WTC11 (cell line): ENCODE measurements at regions not wholly inside any gene's neighbourhood (a gene's known extent, or its start where the extent isn't known, plus 50 kb on each side); places are given as distances from the start of the nearest gene placed in this dataset.

Source experiments
- ATAC-seq: fragments of 200-7000 bp; cut with Tn5 transposase; 2 replicates; pipeline ENCODE4 v1.10.0; 2021; ENCODE audit warnings: mild to moderate bottlenecking, moderate library complexity
- CTCF ChIA-PET: fragments of 300-600 bp; sonication (Branson Sonifier 250); formaldehyde crosslinking; loops from one replicate; lab custom pipeline; 2021; ENCODE audit warnings: antibody characterized with exemption; lab: Charles Lee
- POLR2A ChIA-PET: fragments of 350-600 bp; sonication (Branson Sonifier 250); formaldehyde crosslinking; loops from one replicate; lab custom pipeline; 2021; ENCODE audit warnings: antibody characterized with exemption; lab: Charles Lee
- DNase-seq: peaks from one replicate; pipeline ENCODE4 v3.0.0; 2021; ENCODE audit warnings: low spot score
- H3K27ac Mint-ChIP-seq: 2 replicates; pipeline ENCODE4 v1.8.0; 2021; ENCODE audit warnings: mixed read lengths
- H3K27me3 Mint-ChIP-seq: 2 replicates; pipeline ENCODE4 v1.8.0; 2021; ENCODE audit warnings: low read depth, mild to moderate bottlenecking, moderate library complexity, mixed read lengths
- H3K36me3 Mint-ChIP-seq: 2 replicates; pipeline ENCODE4 v1.8.0; 2021; ENCODE audit warnings: mixed read lengths
- H3K4me1 Mint-ChIP-seq: 2 replicates; pipeline ENCODE4 v1.8.0; 2022; ENCODE audit warnings: mixed read lengths
- H3K4me3 Mint-ChIP-seq: 2 replicates; pipeline ENCODE4 v1.8.0; 2021; ENCODE audit warnings: mild to moderate bottlenecking, moderate library complexity, mixed read lengths
- H3K9me3 Mint-ChIP-seq: 2 replicates; pipeline ENCODE4 v1.8.0; 2021; ENCODE audit warnings: mixed read lengths
- CREM ChIP-seq: sonication (generic); formaldehyde crosslinking; IDR thresholded peaks from 2 replicates; pipeline ENCODE4 v1.8.1; 2022; ENCODE audit warnings: mild to moderate bottlenecking, missing genetic modification reagents, moderate library complexity
- ELF4 ChIP-seq: sonication (generic); formaldehyde crosslinking; IDR thresholded peaks from 2 replicates; pipeline ENCODE4 v1.8.1; 2022; ENCODE audit warnings: low read depth, mild to moderate bottlenecking, moderate library complexity, missing genetic modification reagents
- ETV6 ChIP-seq: sonication (generic); formaldehyde crosslinking; IDR thresholded peaks from 2 replicates; pipeline ENCODE4 v1.8.1; 2022; ENCODE audit warnings: mild to moderate bottlenecking, missing genetic modification reagents
- FOXJ3 ChIP-seq: sonication (generic); formaldehyde crosslinking; IDR thresholded peaks from 2 replicates; pipeline ENCODE4 v1.9.0; 2021; ENCODE audit warnings: missing genetic modification reagents, mild to moderate bottlenecking, borderline replicate concordance
- GRHL2 ChIP-seq: fragments of 250-450 bp; sonication (Bioruptor Pico); IDR thresholded peaks from 2 replicates; pipeline ENCODE4 v1.8.0; 2022; ENCODE audit warnings: mild to moderate bottlenecking, moderate library complexity; ENCODE audit not compliant: insufficient replicate concordance, severe bottlenecking
- JAZF1 ChIP-seq: fragments of 250-450 bp; sonication (Bioruptor Pico); IDR thresholded peaks from 2 replicates; pipeline ENCODE4 v1.9.0; 2021; ENCODE audit warnings: moderate library complexity, mild to moderate bottlenecking, inconsistent platforms
- JUN ChIP-seq: sonication (generic); formaldehyde crosslinking; IDR thresholded peaks from 2 replicates; pipeline ENCODE4 v1.8.0; 2023; ENCODE audit warnings: mild to moderate bottlenecking, missing genetic modification reagents
- KAT7 ChIP-seq: sonication (generic); formaldehyde crosslinking; IDR thresholded peaks from 2 replicates; pipeline ENCODE4 v1.8.1; 2023; ENCODE audit warnings: missing genetic modification reagents, mild to moderate bottlenecking, borderline replicate concordance
- MXD4 ChIP-seq: fragments of 250-450 bp; sonication (Bioruptor Pico); IDR thresholded peaks from 2 replicates; pipeline ENCODE4 v1.8.0; 2021; ENCODE audit warnings: mild to moderate bottlenecking, moderate library complexity, borderline replicate concordance
- MYBL2 ChIP-seq: sonication (generic); formaldehyde crosslinking; IDR thresholded peaks from 2 replicates; pipeline ENCODE4 v1.8.1; 2023; ENCODE audit warnings: mild to moderate bottlenecking, moderate library complexity, missing genetic modification reagents
- NFATC4 ChIP-seq: fragments of 250-450 bp; sonication (Bioruptor Pico); IDR thresholded peaks from 2 replicates; pipeline ENCODE4 v1.9.0; 2021; ENCODE audit warnings: mild to moderate bottlenecking
- NR1H2 ChIP-seq: sonication (generic); formaldehyde crosslinking; IDR thresholded peaks from 2 replicates; pipeline ENCODE4 v1.9.0; 2021; ENCODE audit warnings: mild to moderate bottlenecking, moderate library complexity, missing genetic modification reagents
- SMAD3 ChIP-seq: sonication (generic); formaldehyde crosslinking; IDR thresholded peaks from 2 replicates; pipeline ENCODE4 v1.8.0; 2022; ENCODE audit warnings: missing genetic modification reagents, mild to moderate bottlenecking, borderline replicate concordance
- SMAD4 ChIP-seq: sonication (generic); formaldehyde crosslinking; IDR thresholded peaks from 2 replicates; pipeline ENCODE4 v1.8.0; 2022; ENCODE audit warnings: mild to moderate bottlenecking, missing genetic modification reagents
- SOX15 ChIP-seq: fragments of 250-450 bp; sonication (Bioruptor Pico); IDR thresholded peaks from 2 replicates; pipeline ENCODE4 v1.9.0; 2021; ENCODE audit warnings: mild to moderate bottlenecking
- TCF7 ChIP-seq: sonication (generic); formaldehyde crosslinking; IDR thresholded peaks from 2 replicates; pipeline ENCODE4 v1.8.0; 2022; ENCODE audit warnings: mild to moderate bottlenecking, low read depth, missing genetic modification reagents, moderate library complexity
- TEAD1 ChIP-seq: sonication (generic); formaldehyde crosslinking; IDR thresholded peaks from 2 replicates; pipeline ENCODE4 v1.8.0; 2022; ENCODE audit warnings: mild to moderate bottlenecking, missing genetic modification reagents
- ZNF121 ChIP-seq: sonication (generic); formaldehyde crosslinking; IDR thresholded peaks from 2 replicates; pipeline ENCODE4 v1.8.0; 2023; ENCODE audit warnings: missing genetic modification reagents
- ZNF263 ChIP-seq: sonication (generic); formaldehyde crosslinking; IDR thresholded peaks from 2 replicates; pipeline ENCODE4 v1.8.1; 2022; ENCODE audit warnings: low read depth, mild to moderate bottlenecking, moderate library complexity, missing genetic modification reagents
- ZNF416 ChIP-seq: fragments of 250-450 bp; sonication (Bioruptor Pico); IDR thresholded peaks from 2 replicates; pipeline ENCODE4 v1.9.0; 2021; ENCODE audit warnings: mild to moderate bottlenecking, inconsistent platforms
- TF ChIP-seq, protein P1 (sequence below): sonication (generic); formaldehyde crosslinking; IDR thresholded peaks from 2 replicates; pipeline ENCODE4 v1.8.1; 2023; ENCODE audit warnings: mild to moderate bottlenecking, missing genetic modification reagents
- TF ChIP-seq, protein P2 (sequence below): sonication (generic); formaldehyde crosslinking; IDR thresholded peaks from 2 replicates; pipeline ENCODE4 v1.8.1; 2022; ENCODE audit warnings: mild to moderate bottlenecking, missing genetic modification reagents, moderate library complexity, borderline replicate concordance
- TF ChIP-seq, protein P3 (sequence below): sonication (generic); formaldehyde crosslinking; conservative IDR thresholded peaks from 2 replicates; pipeline ENCODE4 v1.8.1; 2022; ENCODE audit warnings: mild to moderate bottlenecking, missing genetic modification reagents
- TF ChIP-seq, protein P4 (sequence below): fragments of 250-450 bp; sonication (Bioruptor Pico); conservative IDR thresholded peaks from 2 replicates; pipeline ENCODE4 v1.9.0; 2021; ENCODE audit warnings: mild to moderate bottlenecking
- TF ChIP-seq, protein P5 (sequence below): sonication (generic); formaldehyde crosslinking; IDR thresholded peaks from 2 replicates; pipeline ENCODE4 v1.8.1; 2022; ENCODE audit warnings: low read depth, missing genetic modification reagents, borderline replicate concordance
- TF ChIP-seq, protein P6 (sequence below): sonication (generic); formaldehyde crosslinking; IDR thresholded peaks from 2 replicates; pipeline ENCODE4 v1.8.1; 2022; ENCODE audit warnings: low read depth, mild to moderate bottlenecking, moderate library complexity, missing genetic modification reagents, borderline replicate concordance
- TF ChIP-seq, protein P7 (sequence below): fragments of 200-600 bp; IDR thresholded peaks from 2 replicates; pipeline ENCODE4 v1.8.0; 2022; ENCODE audit warnings: antibody characterized with exemption

DNA sequence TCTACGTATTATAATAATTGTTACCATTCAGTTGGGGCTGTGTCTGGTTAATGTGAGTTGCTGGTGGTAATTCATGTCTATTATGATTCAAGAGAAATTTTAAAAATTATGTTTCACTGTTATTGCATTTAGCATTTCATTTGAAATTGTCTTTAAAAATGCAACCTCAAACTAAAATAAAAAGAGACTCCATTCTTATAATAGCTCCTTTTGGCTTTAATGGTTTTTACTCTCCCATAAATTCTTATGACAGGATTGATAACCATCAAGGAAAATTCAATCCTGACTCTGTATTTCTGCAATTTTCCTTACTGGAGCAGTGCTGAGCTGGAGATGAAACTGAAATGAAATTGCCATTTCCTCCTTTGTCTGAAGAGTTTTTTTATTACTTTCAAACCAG, 262.7 kb downstream of the REEP3 start:
- ATAC-seq (no peak), DNase-seq (no peak)
- Mint-ChIP-seq H3K4me1 (no peaks in the 10 kb centered on the region), H3K4me3 (no peak overlapping the region), H3K27me3 (no peaks in the 10 kb centered on the region; the same call in 1 of the 2 replicates), H3K9me3 (peaks cover 9% of the 10 kb centered on the region), H3K27ac (no peak overlapping the region), H3K36me3 (peaks cover 2% of the 10 kb centered on the region; the same call in 1 of the 2 replicates)
- TF ChIP-seq MXD4 (CRISPR knock-in tag): no peak
- TF ChIP-seq, protein P1, sequence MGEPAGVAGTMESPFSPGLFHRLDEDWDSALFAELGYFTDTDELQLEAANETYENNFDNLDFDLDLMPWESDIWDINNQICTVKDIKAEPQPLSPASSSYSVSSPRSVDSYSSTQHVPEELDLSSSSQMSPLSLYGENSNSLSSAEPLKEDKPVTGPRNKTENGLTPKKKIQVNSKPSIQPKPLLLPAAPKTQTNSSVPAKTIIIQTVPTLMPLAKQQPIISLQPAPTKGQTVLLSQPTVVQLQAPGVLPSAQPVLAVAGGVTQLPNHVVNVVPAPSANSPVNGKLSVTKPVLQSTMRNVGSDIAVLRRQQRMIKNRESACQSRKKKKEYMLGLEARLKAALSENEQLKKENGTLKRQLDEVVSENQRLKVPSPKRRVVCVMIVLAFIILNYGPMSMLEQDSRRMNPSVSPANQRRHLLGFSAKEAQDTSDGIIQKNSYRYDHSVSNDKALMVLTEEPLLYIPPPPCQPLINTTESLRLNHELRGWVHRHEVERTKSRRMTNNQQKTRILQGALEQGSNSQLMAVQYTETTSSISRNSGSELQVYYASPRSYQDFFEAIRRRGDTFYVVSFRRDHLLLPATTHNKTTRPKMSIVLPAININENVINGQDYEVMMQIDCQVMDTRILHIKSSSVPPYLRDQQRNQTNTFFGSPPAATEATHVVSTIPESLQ: no peak
- TF ChIP-seq, protein P2, sequence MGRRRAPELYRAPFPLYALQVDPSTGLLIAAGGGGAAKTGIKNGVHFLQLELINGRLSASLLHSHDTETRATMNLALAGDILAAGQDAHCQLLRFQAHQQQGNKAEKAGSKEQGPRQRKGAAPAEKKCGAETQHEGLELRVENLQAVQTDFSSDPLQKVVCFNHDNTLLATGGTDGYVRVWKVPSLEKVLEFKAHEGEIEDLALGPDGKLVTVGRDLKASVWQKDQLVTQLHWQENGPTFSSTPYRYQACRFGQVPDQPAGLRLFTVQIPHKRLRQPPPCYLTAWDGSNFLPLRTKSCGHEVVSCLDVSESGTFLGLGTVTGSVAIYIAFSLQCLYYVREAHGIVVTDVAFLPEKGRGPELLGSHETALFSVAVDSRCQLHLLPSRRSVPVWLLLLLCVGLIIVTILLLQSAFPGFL (CRISPR knock-in tag): no peak
- TF ChIP-seq NR1H2: no peak
- TF ChIP-seq FOXJ3 (CRISPR knock-in tag): no peak
- TF ChIP-seq, protein P3, sequence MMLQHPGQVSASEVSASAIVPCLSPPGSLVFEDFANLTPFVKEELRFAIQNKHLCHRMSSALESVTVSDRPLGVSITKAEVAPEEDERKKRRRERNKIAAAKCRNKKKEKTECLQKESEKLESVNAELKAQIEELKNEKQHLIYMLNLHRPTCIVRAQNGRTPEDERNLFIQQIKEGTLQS: no peak
- no peak for TF ChIP-seq MYBL2 (CRISPR knock-in tag)
- TF ChIP-seq JAZF1 (CRISPR knock-in tag): no peak
- TF ChIP-seq ZNF263 (CRISPR knock-in tag): no peak
- no peak for TF ChIP-seq ZNF416 (CRISPR knock-in tag)
- TF ChIP-seq, protein P4, sequence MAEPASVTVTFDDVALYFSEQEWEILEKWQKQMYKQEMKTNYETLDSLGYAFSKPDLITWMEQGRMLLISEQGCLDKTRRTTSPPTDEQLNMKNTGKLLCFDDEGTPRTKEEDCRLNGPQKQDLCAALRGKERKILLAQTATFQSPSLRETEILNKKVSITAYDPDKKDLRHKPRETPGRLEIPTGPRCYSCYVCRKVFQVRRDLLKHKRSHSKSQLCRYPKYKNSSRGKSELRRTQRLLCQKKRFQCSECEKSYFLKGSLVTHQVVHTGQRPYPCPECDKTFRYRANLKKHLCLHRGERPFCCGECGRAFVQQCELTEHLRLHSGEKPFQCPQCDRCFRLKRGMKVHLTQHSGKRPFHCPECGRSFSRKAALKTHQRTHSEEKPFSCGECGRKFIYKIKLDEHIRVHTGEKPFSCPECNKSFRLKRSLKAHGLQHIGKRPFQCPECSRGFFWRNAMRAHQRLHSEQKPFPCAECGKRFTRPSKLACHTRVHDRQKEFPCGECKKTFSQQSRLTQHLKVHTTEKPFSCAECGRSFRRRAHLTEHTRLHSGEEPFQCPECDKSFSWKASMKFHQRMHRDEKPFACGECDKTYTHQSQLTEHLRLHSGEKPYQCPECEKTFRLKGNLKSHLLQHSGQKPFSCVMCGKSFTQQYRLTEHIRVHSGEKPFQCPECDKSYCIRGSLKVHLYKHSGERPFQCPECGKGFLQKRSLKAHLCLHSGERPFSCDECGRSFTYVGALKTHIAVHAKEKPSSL (CRISPR knock-in tag): no peak
- no peak for TF ChIP-seq GRHL2 (CRISPR knock-in tag)
- no peak for TF ChIP-seq SMAD4
- no peak for TF ChIP-seq KAT7
- TF ChIP-seq ZNF121 (CRISPR knock-in tag): no peak
- CTCF ChIA-PET: no interaction called here
- POLR2A ChIA-PET: no interaction called here

DNA sequence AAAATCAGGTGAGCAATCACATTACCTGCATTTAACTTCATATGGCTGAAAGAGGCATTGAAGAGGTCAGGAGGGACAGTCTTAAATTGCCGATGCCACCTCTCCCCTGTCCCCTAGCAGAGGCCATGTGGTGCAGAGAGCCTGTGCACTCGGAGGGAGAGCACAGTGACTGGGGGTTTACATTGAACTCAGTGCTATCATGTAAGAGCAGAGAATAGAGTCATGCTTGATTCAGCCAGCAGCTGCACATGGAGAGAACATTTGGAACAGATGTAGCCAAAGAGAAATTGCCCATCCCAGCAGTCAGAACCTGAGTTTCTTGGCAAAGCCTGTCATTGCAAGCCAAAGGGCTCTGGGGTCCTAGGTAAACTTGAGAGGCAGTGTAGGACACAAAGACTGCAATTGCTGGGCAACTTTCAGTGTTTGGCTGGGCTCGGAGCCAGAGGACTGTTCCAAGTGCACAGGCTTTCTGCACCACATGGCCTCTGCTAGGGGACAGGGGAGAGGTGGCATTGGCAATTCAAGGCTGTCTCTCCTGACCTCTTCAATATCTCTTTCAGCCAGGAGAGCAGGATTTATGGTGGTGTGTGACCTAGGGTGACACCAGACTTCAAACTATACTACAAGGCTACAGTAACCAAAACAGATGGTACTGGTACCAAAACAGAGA, 267.1 kb downstream of the REEP3 start:
- H3K36me3 Mint-ChIP-seq: peaks cover 2% of the 10 kb centered on the region; the same call in 1 of the 2 replicates
- CTCF ChIA-PET: no interaction called here
- no peak for ATAC-seq
- no peak for DNase-seq
- peaks cover 19% of the 10 kb centered on the region for H3K9me3 Mint-ChIP-seq
- POLR2A ChIA-PET: no interaction called here
- no peak for TF ChIP-seq NR1H2
- no peak for TF ChIP-seq SOX15 (CRISPR knock-in tag)
- TF ChIP-seq CREM: no peak
- no peak for TF ChIP-seq TCF7 (CRISPR knock-in tag)
- TF ChIP-seq, protein P5, sequence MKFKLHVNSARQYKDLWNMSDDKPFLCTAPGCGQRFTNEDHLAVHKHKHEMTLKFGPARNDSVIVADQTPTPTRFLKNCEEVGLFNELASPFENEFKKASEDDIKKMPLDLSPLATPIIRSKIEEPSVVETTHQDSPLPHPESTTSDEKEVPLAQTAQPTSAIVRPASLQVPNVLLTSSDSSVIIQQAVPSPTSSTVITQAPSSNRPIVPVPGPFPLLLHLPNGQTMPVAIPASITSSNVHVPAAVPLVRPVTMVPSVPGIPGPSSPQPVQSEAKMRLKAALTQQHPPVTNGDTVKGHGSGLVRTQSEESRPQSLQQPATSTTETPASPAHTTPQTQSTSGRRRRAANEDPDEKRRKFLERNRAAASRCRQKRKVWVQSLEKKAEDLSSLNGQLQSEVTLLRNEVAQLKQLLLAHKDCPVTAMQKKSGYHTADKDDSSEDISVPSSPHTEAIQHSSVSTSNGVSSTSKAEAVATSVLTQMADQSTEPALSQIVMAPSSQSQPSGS: no peak
- TF ChIP-seq ETV6 (CRISPR knock-in tag): no peak
- TF ChIP-seq, protein P6, sequence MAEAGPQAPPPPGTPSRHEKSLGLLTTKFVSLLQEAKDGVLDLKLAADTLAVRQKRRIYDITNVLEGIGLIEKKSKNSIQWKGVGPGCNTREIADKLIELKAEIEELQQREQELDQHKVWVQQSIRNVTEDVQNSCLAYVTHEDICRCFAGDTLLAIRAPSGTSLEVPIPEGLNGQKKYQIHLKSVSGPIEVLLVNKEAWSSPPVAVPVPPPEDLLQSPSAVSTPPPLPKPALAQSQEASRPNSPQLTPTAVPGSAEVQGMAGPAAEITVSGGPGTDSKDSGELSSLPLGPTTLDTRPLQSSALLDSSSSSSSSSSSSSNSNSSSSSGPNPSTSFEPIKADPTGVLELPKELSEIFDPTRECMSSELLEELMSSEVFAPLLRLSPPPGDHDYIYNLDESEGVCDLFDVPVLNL (CRISPR knock-in tag): no peak
- no peak for TF ChIP-seq ZNF263 (CRISPR knock-in tag)
- TF ChIP-seq JUN: no peak
- no peak for TF ChIP-seq SMAD3 (CRISPR knock-in tag)
- TF ChIP-seq TEAD1 (CRISPR knock-in tag): no peak
- no peak for TF ChIP-seq ELF4 (CRISPR knock-in tag)
- TF ChIP-seq NFATC4 (CRISPR knock-in tag): no peak
- TF ChIP-seq, protein P7, sequence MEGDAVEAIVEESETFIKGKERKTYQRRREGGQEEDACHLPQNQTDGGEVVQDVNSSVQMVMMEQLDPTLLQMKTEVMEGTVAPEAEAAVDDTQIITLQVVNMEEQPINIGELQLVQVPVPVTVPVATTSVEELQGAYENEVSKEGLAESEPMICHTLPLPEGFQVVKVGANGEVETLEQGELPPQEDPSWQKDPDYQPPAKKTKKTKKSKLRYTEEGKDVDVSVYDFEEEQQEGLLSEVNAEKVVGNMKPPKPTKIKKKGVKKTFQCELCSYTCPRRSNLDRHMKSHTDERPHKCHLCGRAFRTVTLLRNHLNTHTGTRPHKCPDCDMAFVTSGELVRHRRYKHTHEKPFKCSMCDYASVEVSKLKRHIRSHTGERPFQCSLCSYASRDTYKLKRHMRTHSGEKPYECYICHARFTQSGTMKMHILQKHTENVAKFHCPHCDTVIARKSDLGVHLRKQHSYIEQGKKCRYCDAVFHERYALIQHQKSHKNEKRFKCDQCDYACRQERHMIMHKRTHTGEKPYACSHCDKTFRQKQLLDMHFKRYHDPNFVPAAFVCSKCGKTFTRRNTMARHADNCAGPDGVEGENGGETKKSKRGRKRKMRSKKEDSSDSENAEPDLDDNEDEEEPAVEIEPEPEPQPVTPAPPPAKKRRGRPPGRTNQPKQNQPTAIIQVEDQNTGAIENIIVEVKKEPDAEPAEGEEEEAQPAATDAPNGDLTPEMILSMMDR: no peak
- H3K4me1 Mint-ChIP-seq: no peaks in the 10 kb centered on the region
- no peak overlapping the region for H3K4me3 Mint-ChIP-seq
- no peaks in the 10 kb centered on the region; the same call in 1 of the 2 replicates for H3K27me3 Mint-ChIP-seq
- H3K27ac Mint-ChIP-seq: no peak overlapping the region
